ENCODE measurements at regions not wholly inside any gene's neighbourhood (a gene's known extent, or its start where the extent isn't known, plus 50 kb on each side); places are given as distances from the start of the nearest gene placed in this dataset.

GRCh38 chr13:37201081-37201480 is 95.6 kb upstream of the CSNK1A1L start:
- no peaks in the 10 kb centered on the region for H3K27me3 ChIP-seq (ENCODE audit: control insufficient read depth, insufficient read depth, low read length)
- no CpG with 5 or more reads among the region's 5 CpGs for WGBS (ENCODE audit: insufficient coverage, insufficient read length)
- H3K36me3 ChIP-seq (ENCODE audit: control insufficient read depth, insufficient read depth, low read length), result no peaks in the 10 kb centered on the region

GRCh38 chr13:37198629-37199028 is 93.2 kb upstream of the CSNK1A1L start:
- no peaks in the 10 kb centered on the region for H3K36me3 ChIP-seq (ENCODE audit: control insufficient read depth, insufficient read depth, low read length)
- no peaks in the 10 kb centered on the region for H3K27me3 ChIP-seq (ENCODE audit: control insufficient read depth, insufficient read depth, low read length)
- H3K4me3 ChIP-seq (ENCODE audit: low read length), result no peak overlapping the region
- H3K9me3 ChIP-seq (ENCODE audit: control insufficient read depth, insufficient read depth, low read length), result no peaks in the 10 kb centered on the region
- peak overlapping the region; percentile 13 for H3K27ac ChIP-seq (ENCODE audit: low read length)
- WGBS (ENCODE audit: insufficient coverage, insufficient read length), result no CpG with 5 or more reads among the region's 1 CpG
- DNase-seq (ENCODE audit: low read depth, low spot score), result peak; percentile 48
- H3K4me1 ChIP-seq (ENCODE audit: control insufficient read depth, insufficient read depth, low read length), result peaks cover 2% of the 10 kb centered on the region; the same call in 1 of the 2 replicates

More at GRCh38 chr13:37201081-37201480, 95.6 kb upstream of the CSNK1A1L start:
- no peak overlapping the region for H3K27ac ChIP-seq (ENCODE audit: low read length)
- H3K9me3 ChIP-seq (ENCODE audit: control insufficient read depth, insufficient read depth, low read length), result no peaks in the 10 kb centered on the region
- DNase-seq (ENCODE audit: low read depth, low spot score), result no peak
- H3K4me3 ChIP-seq (ENCODE audit: low read length), result no peak overlapping the region
- peaks cover 2% of the 10 kb centered on the region; the same call in 1 of the 2 replicates for H3K4me1 ChIP-seq (ENCODE audit: control insufficient read depth, insufficient read depth, low read length)

GRCh38 chr13:37195621-37196020 is 90.2 kb upstream of the CSNK1A1L start:
- no peak for DNase-seq (ENCODE audit: low read depth, low spot score)
- WGBS (ENCODE audit: insufficient coverage, insufficient read length), result no CpG with 5 or more reads among the region's 3 CpGs
- H3K9me3 ChIP-seq (ENCODE audit: control insufficient read depth, insufficient read depth, low read length), result no peaks in the 10 kb centered on the region
- peaks cover 2% of the 10 kb centered on the region; the same call in 1 of the 2 replicates for H3K4me1 ChIP-seq (ENCODE audit: control insufficient read depth, insufficient read depth, low read length)
- H3K27me3 ChIP-seq (ENCODE audit: control insufficient read depth, insufficient read depth, low read length), result no peaks in the 10 kb centered on the region
- no peak overlapping the region for H3K4me3 ChIP-seq (ENCODE audit: low read length)
- H3K36me3 ChIP-seq (ENCODE audit: control insufficient read depth, insufficient read depth, low read length), result no peaks in the 10 kb centered on the region
- no peak overlapping the region for H3K27ac ChIP-seq (ENCODE audit: low read length)

- H3K4me1 ChIP-seq (ENCODE audit: control insufficient read depth, insufficient read depth, low read length), result peaks cover 2% of the 10 kb centered on the region; the same call in 1 of the 2 replicates
- no peak overlapping the region for H3K4me3 ChIP-seq (ENCODE audit: low read length)
- WGBS (ENCODE audit: insufficient coverage, insufficient read length), result no CpG with 5 or more reads among the region's 1 CpG
- H3K27me3 ChIP-seq (ENCODE audit: control insufficient read depth, insufficient read depth, low read length), result no peaks in the 10 kb centered on the region
- H3K9me3 ChIP-seq (ENCODE audit: control insufficient read depth, insufficient read depth, low read length), result no peaks in the 10 kb centered on the region
- H3K36me3 ChIP-seq (ENCODE audit: control insufficient read depth, insufficient read depth, low read length), result no peaks in the 10 kb centered on the region
- H3K27ac ChIP-seq (ENCODE audit: low read length), result no peak overlapping the region
- DNase-seq (ENCODE audit: low read depth, low spot score), result no peak
Observed at GRCh38 chr13:37194428-37194861, 89.0 kb upstream of the CSNK1A1L start.

- peaks cover 2% of the 10 kb centered on the region; the same call in 1 of the 2 replicates for H3K4me1 ChIP-seq (ENCODE audit: control insufficient read depth, insufficient read depth, low read length)
- H3K9me3 ChIP-seq (ENCODE audit: control insufficient read depth, insufficient read depth, low read length), result no peaks in the 10 kb centered on the region
- WGBS (ENCODE audit: insufficient coverage, insufficient read length), result no CpG with 5 or more reads among the region's 2 CpGs
- no peak for DNase-seq (ENCODE audit: low read depth, low spot score)
- H3K27ac ChIP-seq (ENCODE audit: low read length), result no peak overlapping the region
- no peaks in the 10 kb centered on the region for H3K27me3 ChIP-seq (ENCODE audit: control insufficient read depth, insufficient read depth, low read length)
- no peaks in the 10 kb centered on the region for H3K36me3 ChIP-seq (ENCODE audit: control insufficient read depth, insufficient read depth, low read length)
- no peak overlapping the region for H3K4me3 ChIP-seq (ENCODE audit: low read length)
Observed at GRCh38 chr13:37192956-37193355, 87.5 kb upstream of the CSNK1A1L start.

- Histone ChIP-seq H3K4me3 (ENCODE audit: low read length) (no peak overlapping the region), H3K4me1 (ENCODE audit: control insufficient read depth, insufficient read depth, low read length) (no peaks in the 10 kb centered on the region), H3K36me3 (ENCODE audit: control insufficient read depth, insufficient read depth, low read length) (no peaks in the 10 kb centered on the region), H3K27me3 (ENCODE audit: control insufficient read depth, insufficient read depth, low read length) (no peaks in the 10 kb centered on the region), H3K9me3 (ENCODE audit: control insufficient read depth, insufficient read depth, low read length) (no peaks in the 10 kb centered on the region), H3K27ac (ENCODE audit: low read length) (no peak overlapping the region)
- DNase-seq (ENCODE audit: low read depth, low spot score), result no peak
Observed at GRCh38 chr13:37187621-37188020, 82.2 kb upstream of the CSNK1A1L start.

- no CpG with 5 or more reads among the region's 2 CpGs for WGBS (ENCODE audit: insufficient coverage, insufficient read length)
- Histone ChIP-seq H3K36me3 (ENCODE audit: control insufficient read depth, insufficient read depth, low read length) (no peaks in the 10 kb centered on the region), H3K27me3 (ENCODE audit: control insufficient read depth, insufficient read depth, low read length) (no peaks in the 10 kb centered on the region), H3K9me3 (ENCODE audit: control insufficient read depth, insufficient read depth, low read length) (no peaks in the 10 kb centered on the region), H3K4me3 (ENCODE audit: low read length) (no peak overlapping the region), H3K4me1 (ENCODE audit: control insufficient read depth, insufficient read depth, low read length) (no peaks in the 10 kb centered on the region), H3K27ac (ENCODE audit: low read length) (no peak overlapping the region)
- no peak for DNase-seq (ENCODE audit: low read depth, low spot score)
Observed at GRCh38 chr13:37187105-37187504, 81.6 kb upstream of the CSNK1A1L start.

- H3K27me3 ChIP-seq (ENCODE audit: control insufficient read depth, insufficient read depth, low read length), result no peaks in the 10 kb centered on the region
- H3K27ac ChIP-seq (ENCODE audit: low read length), result no peak overlapping the region
- no peaks in the 10 kb centered on the region for H3K9me3 ChIP-seq (ENCODE audit: control insufficient read depth, insufficient read depth, low read length)
- H3K4me3 ChIP-seq (ENCODE audit: low read length), result no peak overlapping the region
- no peak for DNase-seq (ENCODE audit: low read depth, low spot score)
- no peaks in the 10 kb centered on the region for H3K36me3 ChIP-seq (ENCODE audit: control insufficient read depth, insufficient read depth, low read length)
- no peaks in the 10 kb centered on the region for H3K4me1 ChIP-seq (ENCODE audit: control insufficient read depth, insufficient read depth, low read length)
Observed at GRCh38 chr13:37181620-37182019, 76.2 kb upstream of the CSNK1A1L start.

- H3K27me3 ChIP-seq (ENCODE audit: control insufficient read depth, insufficient read depth, low read length), result no peaks in the 10 kb centered on the region
- H3K9me3 ChIP-seq (ENCODE audit: control insufficient read depth, insufficient read depth, low read length), result no peaks in the 10 kb centered on the region
- H3K27ac ChIP-seq (ENCODE audit: low read length), result no peak overlapping the region
- WGBS (ENCODE audit: insufficient coverage, insufficient read length), result no CpG with 5 or more reads among the region's 4 CpGs
- no peaks in the 10 kb centered on the region for H3K36me3 ChIP-seq (ENCODE audit: control insufficient read depth, insufficient read depth, low read length)
- DNase-seq (ENCODE audit: low read depth, low spot score), result no peak
- H3K4me3 ChIP-seq (ENCODE audit: low read length), result no peak overlapping the region
- no peaks in the 10 kb centered on the region for H3K4me1 ChIP-seq (ENCODE audit: control insufficient read depth, insufficient read depth, low read length)
Observed at GRCh38 chr13:37179645-37180044, 74.2 kb upstream of the CSNK1A1L start.

GRCh38 chr13:37177125-37177524 is 71.7 kb upstream of the CSNK1A1L start:
- H3K4me1 ChIP-seq (ENCODE audit: control insufficient read depth, insufficient read depth, low read length), result no peaks in the 10 kb centered on the region
- no peak overlapping the region for H3K4me3 ChIP-seq (ENCODE audit: low read length)
- no peaks in the 10 kb centered on the region for H3K9me3 ChIP-seq (ENCODE audit: control insufficient read depth, insufficient read depth, low read length)
- no peak for DNase-seq (ENCODE audit: low read depth, low spot score)
- H3K36me3 ChIP-seq (ENCODE audit: control insufficient read depth, insufficient read depth, low read length), result no peaks in the 10 kb centered on the region
- no peaks in the 10 kb centered on the region for H3K27me3 ChIP-seq (ENCODE audit: control insufficient read depth, insufficient read depth, low read length)
- no peak overlapping the region for H3K27ac ChIP-seq (ENCODE audit: low read length)
- 100% methylated on average over 3 of the region's 3 CpGs for WGBS (ENCODE audit: insufficient coverage, insufficient read length)

- Histone ChIP-seq H3K4me3 (ENCODE audit: low read length) (no peak overlapping the region), H3K9me3 (ENCODE audit: control insufficient read depth, insufficient read depth, low read length) (no peaks in the 10 kb centered on the region), H3K27me3 (ENCODE audit: control insufficient read depth, insufficient read depth, low read length) (no peaks in the 10 kb centered on the region), H3K27ac (ENCODE audit: low read length) (no peak overlapping the region), H3K4me1 (ENCODE audit: control insufficient read depth, insufficient read depth, low read length) (no peaks in the 10 kb centered on the region), H3K36me3 (ENCODE audit: control insufficient read depth, insufficient read depth, low read length) (no peaks in the 10 kb centered on the region)
- DNase-seq (ENCODE audit: low read depth, low spot score), result no peak
- no CpG with 5 or more reads among the region's 2 CpGs for WGBS (ENCODE audit: insufficient coverage, insufficient read length)
Observed at GRCh38 chr13:37175996-37176395, 70.5 kb upstream of the CSNK1A1L start.

Data from iPS DF 6.9 (cell line).